ENCODE measurements at regions not wholly inside any gene's neighbourhood (a gene's known extent, or its start where the extent isn't known, plus 50 kb on each side); places are given as distances from the start of the nearest gene placed in this dataset.

DNA sequence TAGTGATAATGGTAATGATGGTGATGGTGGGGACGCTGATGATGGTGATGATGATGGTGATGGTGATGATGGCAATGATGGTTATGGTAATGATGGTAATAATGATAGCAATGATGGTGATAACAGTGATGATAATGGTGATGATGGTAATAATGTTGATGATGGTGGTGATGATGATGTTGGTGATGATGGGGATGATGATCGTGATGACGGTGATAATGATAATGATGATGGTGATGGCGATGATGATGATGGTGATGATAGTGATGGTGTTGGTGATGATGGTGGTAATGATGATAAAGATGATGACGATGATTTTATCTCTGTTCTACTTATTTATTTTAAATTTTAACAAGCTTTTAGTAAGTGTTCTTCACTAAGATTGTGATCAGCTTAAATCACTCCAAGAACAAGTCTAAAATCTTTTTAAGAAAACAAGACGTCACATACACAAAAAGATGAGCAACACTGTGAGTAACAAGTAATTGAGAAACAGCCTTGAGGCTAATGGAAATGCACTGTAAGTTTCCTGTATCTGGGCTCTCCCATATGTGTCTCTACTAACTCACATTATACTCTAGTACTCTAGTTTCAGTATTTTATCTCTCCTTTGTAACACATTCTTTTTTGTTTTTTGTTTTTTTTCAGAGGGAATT is 480.2 kb upstream of the PRKX start:
- Histone ChIP-seq H3K27me3 (no peaks in the 10 kb centered on the region), H3K27ac (no peak overlapping the region), H3K4me3 (no peak overlapping the region), H3K4me1 (no peaks in the 10 kb centered on the region), H3K36me3 (no peaks in the 10 kb centered on the region), H3K9me3 (no peaks in the 10 kb centered on the region)
- intact Hi-C loops (cut with DNase I; ENCODE audit: low total_unique reads): no loop called here
- TF ChIP-seq, protein P1, sequence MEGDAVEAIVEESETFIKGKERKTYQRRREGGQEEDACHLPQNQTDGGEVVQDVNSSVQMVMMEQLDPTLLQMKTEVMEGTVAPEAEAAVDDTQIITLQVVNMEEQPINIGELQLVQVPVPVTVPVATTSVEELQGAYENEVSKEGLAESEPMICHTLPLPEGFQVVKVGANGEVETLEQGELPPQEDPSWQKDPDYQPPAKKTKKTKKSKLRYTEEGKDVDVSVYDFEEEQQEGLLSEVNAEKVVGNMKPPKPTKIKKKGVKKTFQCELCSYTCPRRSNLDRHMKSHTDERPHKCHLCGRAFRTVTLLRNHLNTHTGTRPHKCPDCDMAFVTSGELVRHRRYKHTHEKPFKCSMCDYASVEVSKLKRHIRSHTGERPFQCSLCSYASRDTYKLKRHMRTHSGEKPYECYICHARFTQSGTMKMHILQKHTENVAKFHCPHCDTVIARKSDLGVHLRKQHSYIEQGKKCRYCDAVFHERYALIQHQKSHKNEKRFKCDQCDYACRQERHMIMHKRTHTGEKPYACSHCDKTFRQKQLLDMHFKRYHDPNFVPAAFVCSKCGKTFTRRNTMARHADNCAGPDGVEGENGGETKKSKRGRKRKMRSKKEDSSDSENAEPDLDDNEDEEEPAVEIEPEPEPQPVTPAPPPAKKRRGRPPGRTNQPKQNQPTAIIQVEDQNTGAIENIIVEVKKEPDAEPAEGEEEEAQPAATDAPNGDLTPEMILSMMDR (IDR thresholded peaks at IDR 0.05): no peak
- no peak for DNase-seq

DNA sequence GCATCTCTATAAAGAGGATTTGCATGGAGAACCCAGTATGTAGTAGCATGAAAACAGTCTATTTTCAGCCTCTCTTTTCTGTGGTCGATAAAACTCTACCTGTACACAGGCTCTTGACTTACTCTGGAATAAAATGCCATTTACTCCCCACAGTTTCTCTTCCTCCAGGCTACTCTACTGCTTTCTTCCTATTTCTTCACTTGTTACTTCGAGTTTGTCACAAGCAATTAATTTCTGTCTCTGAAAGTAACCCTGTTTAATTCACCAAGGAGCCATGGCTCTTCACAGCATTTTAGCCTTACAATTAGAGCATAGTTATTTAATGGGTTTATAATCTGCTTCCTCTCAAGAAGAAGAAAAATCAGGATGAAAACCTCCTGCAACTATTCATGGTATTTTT is 472.9 kb upstream of the PRKX start:
- Histone ChIP-seq H3K9me3 (no peaks in the 10 kb centered on the region), H3K4me3 (no peak overlapping the region), H3K4me1 (no peaks in the 10 kb centered on the region), H3K36me3 (no peaks in the 10 kb centered on the region), H3K27ac (no peak overlapping the region), H3K27me3 (no peaks in the 10 kb centered on the region)
- intact Hi-C loops (cut with DNase I; ENCODE audit: low total_unique reads): no loop called here
- TF ChIP-seq, protein P1 (IDR thresholded peaks at IDR 0.05): no peak
- no peak for DNase-seq

DNA sequence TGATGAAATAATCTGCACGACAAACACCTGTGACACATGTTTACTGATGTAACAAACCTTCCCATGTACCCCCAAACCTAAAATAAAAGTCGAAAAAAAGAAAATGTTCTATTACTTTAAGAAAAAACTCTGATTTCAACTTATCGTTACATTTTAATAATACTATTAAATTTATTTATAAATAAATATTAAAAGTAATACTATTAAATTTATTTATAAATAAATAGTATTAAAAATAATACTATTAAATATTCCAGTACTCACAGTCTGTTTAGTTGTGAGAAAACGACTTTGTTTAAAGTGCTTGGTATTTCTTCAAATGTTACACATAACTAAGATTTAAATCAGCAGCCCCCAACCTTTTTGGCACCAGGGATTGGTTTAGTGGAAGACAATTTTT is 471.6 kb upstream of the PRKX start:
- no peak for DNase-seq
- no peaks in the 10 kb centered on the region for H3K4me1 ChIP-seq
- H3K4me3 ChIP-seq: no peak overlapping the region
- H3K27me3 ChIP-seq: no peaks in the 10 kb centered on the region
- TF ChIP-seq, protein P1 (IDR thresholded peaks at IDR 0.05): no peak
- H3K27ac ChIP-seq: no peak overlapping the region
- no peaks in the 10 kb centered on the region for H3K9me3 ChIP-seq
- intact Hi-C loops (cut with DNase I; ENCODE audit: low total_unique reads): no loop called here
- no peaks in the 10 kb centered on the region for H3K36me3 ChIP-seq

DNA sequence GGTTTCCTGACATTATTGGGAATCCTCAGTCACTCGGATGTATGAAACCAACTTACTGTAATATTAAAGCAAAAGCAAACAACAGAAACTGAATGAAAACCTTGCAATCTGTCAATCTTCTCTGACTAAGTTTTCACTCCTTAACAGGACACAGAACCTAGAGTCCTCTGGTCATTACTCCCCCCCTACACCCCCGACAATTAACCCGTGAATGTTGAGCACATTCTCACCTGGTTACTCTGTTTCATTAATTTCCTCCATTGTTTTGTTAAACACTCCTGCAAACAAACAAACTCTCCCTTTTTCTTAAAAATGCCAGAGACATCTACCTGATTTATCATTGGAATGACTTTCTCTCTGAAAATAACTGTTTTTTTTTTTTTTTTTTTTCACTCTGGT is 469.0 kb upstream of the PRKX start:
- Histone ChIP-seq H3K4me1 (no peaks in the 10 kb centered on the region), H3K4me3 (no peak overlapping the region), H3K36me3 (no peaks in the 10 kb centered on the region), H3K27ac (no peak overlapping the region), H3K27me3 (no peaks in the 10 kb centered on the region), H3K9me3 (no peaks in the 10 kb centered on the region)
- DNase-seq: no peak
- intact Hi-C loops (cut with DNase I; ENCODE audit: low total_unique reads): no loop called here
- TF ChIP-seq, protein P1 (IDR thresholded peaks at IDR 0.05): no peak

DNA sequence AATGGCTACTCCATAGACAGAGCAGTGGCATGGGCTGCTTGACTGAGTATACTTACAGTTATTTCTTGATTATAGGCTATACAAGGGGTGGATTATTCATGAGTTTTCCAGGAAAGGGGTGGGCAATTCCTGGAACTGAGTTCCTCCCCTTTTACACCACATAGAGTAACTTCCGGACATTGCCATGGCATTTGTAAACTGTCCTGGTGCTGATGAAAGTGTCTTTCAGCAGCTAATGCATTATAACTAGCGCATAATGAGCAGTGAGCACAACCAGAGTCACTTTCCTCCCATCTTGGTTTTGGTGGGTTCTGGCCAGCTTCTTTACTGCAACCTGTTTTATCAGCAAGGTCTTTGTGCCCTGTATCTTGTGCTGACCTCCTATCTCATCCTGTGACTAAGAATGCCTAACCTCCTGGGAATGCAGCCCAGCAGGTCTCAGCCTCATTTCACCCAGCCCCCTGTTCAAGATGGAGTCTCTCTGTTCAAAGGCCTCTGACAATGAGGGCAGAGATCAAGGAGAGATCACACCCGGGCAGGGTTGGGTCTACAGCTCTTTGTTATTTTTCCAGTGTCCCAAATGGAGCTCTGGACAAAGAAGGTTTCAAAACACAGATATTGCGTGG is 468.4 kb upstream of the PRKX start:
- Histone ChIP-seq H3K9me3 (no peaks in the 10 kb centered on the region), H3K27me3 (no peaks in the 10 kb centered on the region), H3K4me1 (no peaks in the 10 kb centered on the region), H3K4me3 (no peak overlapping the region), H3K36me3 (no peaks in the 10 kb centered on the region), H3K27ac (no peak overlapping the region)
- no peak for DNase-seq
- TF ChIP-seq, protein P1 (IDR thresholded peaks at IDR 0.05): no peak
- intact Hi-C loops (cut with DNase I; ENCODE audit: low total_unique reads): no loop called here

All from tibial artery (tissue), 4 donors.